ENCODE measurements at regions not wholly inside any gene's neighbourhood (a gene's known extent, or its start where the extent isn't known, plus 50 kb on each side); places are given as distances from the start of the nearest gene placed in this dataset.

GRCh38 chr13:53121919-53122318, 93.3 kb downstream of the OLFM4 start:
- TF ChIP-seq, protein P1, sequence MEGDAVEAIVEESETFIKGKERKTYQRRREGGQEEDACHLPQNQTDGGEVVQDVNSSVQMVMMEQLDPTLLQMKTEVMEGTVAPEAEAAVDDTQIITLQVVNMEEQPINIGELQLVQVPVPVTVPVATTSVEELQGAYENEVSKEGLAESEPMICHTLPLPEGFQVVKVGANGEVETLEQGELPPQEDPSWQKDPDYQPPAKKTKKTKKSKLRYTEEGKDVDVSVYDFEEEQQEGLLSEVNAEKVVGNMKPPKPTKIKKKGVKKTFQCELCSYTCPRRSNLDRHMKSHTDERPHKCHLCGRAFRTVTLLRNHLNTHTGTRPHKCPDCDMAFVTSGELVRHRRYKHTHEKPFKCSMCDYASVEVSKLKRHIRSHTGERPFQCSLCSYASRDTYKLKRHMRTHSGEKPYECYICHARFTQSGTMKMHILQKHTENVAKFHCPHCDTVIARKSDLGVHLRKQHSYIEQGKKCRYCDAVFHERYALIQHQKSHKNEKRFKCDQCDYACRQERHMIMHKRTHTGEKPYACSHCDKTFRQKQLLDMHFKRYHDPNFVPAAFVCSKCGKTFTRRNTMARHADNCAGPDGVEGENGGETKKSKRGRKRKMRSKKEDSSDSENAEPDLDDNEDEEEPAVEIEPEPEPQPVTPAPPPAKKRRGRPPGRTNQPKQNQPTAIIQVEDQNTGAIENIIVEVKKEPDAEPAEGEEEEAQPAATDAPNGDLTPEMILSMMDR (IDR thresholded peaks at IDR 0.05) = no peak
- no peak for TF ChIP-seq POLR2A (IDR thresholded peaks at IDR 0.05)
